Subcutaneous abdominal adipose tissue (tissue), 5 donors: ENCODE measurements at regions not wholly inside any gene's neighbourhood (a gene's known extent, or its start where the extent isn't known, plus 50 kb on each side); places are given as distances from the start of the nearest gene placed in this dataset.

Source experiments
- H3K27ac ChIP-seq: one replicate; pipeline ENCODE4 v1.7.0; 2013; ENCODE audit warnings: low read depth, mild to moderate bottlenecking, inconsistent platforms, low read length, moderate library complexity
- H3K27me3 ChIP-seq, 5 donors: one replicate each; pipeline ENCODE4 v1.7.0; 2013; ENCODE audit warnings: low read length in 5 of 5, inconsistent platforms in 1 of 5; ENCODE audit not compliant: control insufficient read depth in 5 of 5, insufficient read depth in 4 of 5
- H3K36me3 ChIP-seq, 5 donors: one replicate each; pipeline ENCODE4 v1.7.0; 2013; ENCODE audit warnings: low read length in 5 of 5; ENCODE audit not compliant: control insufficient read depth in 5 of 5, insufficient read depth in 5 of 5
- H3K4me1 ChIP-seq, 5 donors: one replicate each; pipeline ENCODE4 v1.7.0; 2013; ENCODE audit warnings: low read length in 5 of 5, mild to moderate bottlenecking in 3 of 5, moderate library complexity in 1 of 5; ENCODE audit not compliant: control insufficient read depth in 5 of 5, insufficient read depth in 5 of 5
- H3K4me3 ChIP-seq, 5 donors: one replicate each; pipeline ENCODE4 v1.7.0; 2013; ENCODE audit warnings: low read length in 5 of 5, low read depth in 1 of 5
- H3K9ac ChIP-seq, 5 donors: one replicate each; pipeline ENCODE4 v1.7.0; 2013; ENCODE audit warnings: low read length in 5 of 5, mild to moderate bottlenecking in 4 of 5, moderate library complexity in 3 of 5
- H3K9me3 ChIP-seq, 5 donors: one replicate each; pipeline ENCODE4 v1.7.0; 2013; ENCODE audit warnings: low read length in 5 of 5; ENCODE audit not compliant: control insufficient read depth in 5 of 5
- donor health status: healthy.
- donor health status: healthy.
- donor health status: healthy.
- donor health status: healthy.
- donor health status: healthy.

DNA sequence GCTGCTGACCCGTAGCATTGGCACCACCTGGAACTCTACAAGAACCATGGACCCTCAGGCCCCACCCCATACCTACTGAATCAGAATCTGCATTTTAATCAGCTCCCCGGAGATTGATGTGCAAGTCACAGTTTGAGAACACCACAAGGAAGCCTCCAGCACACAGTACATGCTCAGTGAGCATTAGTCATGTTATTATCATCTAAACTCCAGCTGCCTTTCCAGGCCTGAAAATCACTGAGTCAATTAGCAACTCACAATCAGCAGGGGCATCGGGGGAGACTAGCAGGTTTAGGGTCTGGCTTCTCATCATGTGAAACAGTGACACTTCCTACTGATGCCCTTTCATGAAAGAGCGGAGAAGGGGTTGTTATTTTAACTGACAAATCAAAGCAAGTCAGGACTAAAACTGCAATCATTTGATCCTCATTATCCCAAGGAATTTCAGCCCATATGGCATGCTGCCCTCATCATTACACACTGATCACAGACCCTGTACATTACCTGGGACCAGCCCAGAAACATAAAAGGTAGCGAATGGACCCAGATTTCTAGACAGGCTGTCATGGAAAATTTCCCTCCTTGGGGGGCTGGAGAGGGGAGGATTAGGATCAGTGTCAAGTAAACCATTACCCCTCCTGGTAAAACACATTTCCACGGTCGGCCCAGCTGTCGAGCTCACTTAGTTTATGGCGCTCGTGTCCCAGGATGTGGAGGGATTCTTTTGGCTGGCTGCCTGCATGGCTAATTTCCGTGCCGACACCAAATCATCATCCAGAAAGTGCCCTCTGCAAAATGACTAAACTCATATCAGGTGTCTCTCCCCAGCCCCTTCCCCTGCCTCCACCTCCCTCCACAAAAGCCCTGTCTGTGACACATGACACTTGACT, 122.8 kb downstream of the PRLHR start:
- Histone ChIP-seq H3K9me3 (peaks cover 3 to 9% (median 6%) of the 10 kb centered on the region in 5 donors), H3K27ac (no peak overlapping the region), H3K4me3 (no peak overlapping the region), H3K9ac (no peak overlapping the region), H3K27me3 (peaks cover 2 to 23% (median 7%) of the 10 kb centered on the region in 5 donors), H3K36me3 (no peaks in the 10 kb centered on the region), H3K4me1 (no peaks in the 10 kb centered on the region)

GRCh38 chr10:118471863-118472262, 123.6 kb downstream of the PRLHR start:
- H3K4me1 ChIP-seq = no peaks in the 10 kb centered on the region
- H3K36me3 ChIP-seq = no peaks in the 10 kb centered on the region
- no peak overlapping the region for H3K9ac ChIP-seq
- H3K4me3 ChIP-seq = peak overlapping the region in 1 of 5 donors; percentile 5
- H3K27ac ChIP-seq = no peak overlapping the region
- H3K27me3 ChIP-seq = peaks cover 2 to 23% (median 7%) of the 10 kb centered on the region in 5 donors
- H3K9me3 ChIP-seq = peaks cover 3 to 9% (median 6%) of the 10 kb centered on the region in 5 donors

DNA sequence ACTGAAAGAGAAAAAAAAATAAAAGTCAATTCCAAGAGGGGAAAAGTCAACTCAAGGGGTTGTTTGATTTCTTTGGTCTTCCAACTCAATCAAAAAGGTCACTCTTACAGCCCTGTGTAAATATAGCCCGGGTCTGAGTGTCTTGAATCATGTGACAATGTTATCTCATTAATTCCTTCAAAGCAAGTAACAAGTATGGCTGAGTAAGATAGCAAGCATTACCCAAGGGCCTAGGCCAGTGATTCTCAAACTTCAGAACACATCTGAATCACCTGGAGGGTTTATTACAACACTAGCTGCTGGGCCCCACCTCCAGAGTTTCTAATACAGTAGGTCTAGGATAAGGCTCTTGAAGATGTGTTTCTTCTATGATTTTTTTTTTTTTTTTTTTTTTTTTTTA, 125.0 kb downstream of the PRLHR start:
- Histone ChIP-seq H3K27ac (no peak overlapping the region), H3K4me3 (no peak overlapping the region), H3K36me3 (no peaks in the 10 kb centered on the region), H3K4me1 (no peaks in the 10 kb centered on the region), H3K9me3 (peaks cover 3 to 9% (median 6%) of the 10 kb centered on the region in 5 donors), H3K9ac (no peak overlapping the region), H3K27me3 (peaks cover 2 to 23% (median 7%) of the 10 kb centered on the region in 5 donors)

DNA sequence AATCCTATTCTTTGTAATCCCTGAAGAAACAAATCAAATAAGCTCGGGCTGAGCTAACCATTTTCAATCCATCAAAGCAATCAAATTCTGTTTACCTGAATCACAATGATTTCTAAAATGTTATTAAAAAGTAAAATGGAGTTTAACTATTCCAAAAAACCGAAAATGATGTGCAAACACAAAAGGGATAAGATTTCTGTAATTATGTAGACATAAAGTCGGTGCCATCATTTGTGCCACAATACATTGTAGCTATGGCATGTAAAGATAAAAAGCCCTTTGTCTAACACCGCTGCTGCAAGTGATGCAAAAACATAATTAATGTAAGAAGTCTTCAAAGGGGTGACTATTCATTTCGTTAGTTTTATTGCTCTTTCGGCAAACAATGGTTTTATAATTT, 125.1 kb upstream of the FAM204A start:
- Histone ChIP-seq H3K36me3 (no peaks in the 10 kb centered on the region), H3K9ac (no peak overlapping the region), H3K4me1 (no peaks in the 10 kb centered on the region), H3K27ac (no peak overlapping the region), H3K4me3 (no peak overlapping the region), H3K9me3 (peaks cover 3 to 7% (median 5%) of the 10 kb centered on the region in 5 donors), H3K27me3 (peaks cover 5 to 21% (median 8%) of the 10 kb centered on the region in 5 donors)

GRCh38 chr10:118465300-118465874, 123.3 kb upstream of the FAM204A start:
- peaks cover 5 to 16% (median 7%) of the 10 kb centered on the region in 5 donors for H3K27me3 ChIP-seq
- no peak overlapping the region for H3K9ac ChIP-seq
- H3K36me3 ChIP-seq = no peaks in the 10 kb centered on the region

GRCh38 chr10:118463740-118464139, 121.6 kb upstream of the FAM204A start:
- Histone ChIP-seq H3K4me1 (peaks cover 0 to 2% (median 0%) of the 10 kb centered on the region in 5 donors), H3K36me3 (no peaks in the 10 kb centered on the region), H3K9ac (no peak overlapping the region), H3K4me3 (no peak overlapping the region), H3K27me3 (peaks cover 3 to 16% (median 5%) of the 10 kb centered on the region in 5 donors), H3K9me3 (no peaks in the 10 kb centered on the region), H3K27ac (no peak overlapping the region)

More at GRCh38 chr10:118465300-118465874, 123.3 kb upstream of the FAM204A start:
- Histone ChIP-seq H3K4me3 (no peak overlapping the region), H3K27ac (no peak overlapping the region), H3K4me1 (no peaks in the 10 kb centered on the region), H3K9me3 (no peaks in the 10 kb centered on the region)

DNA sequence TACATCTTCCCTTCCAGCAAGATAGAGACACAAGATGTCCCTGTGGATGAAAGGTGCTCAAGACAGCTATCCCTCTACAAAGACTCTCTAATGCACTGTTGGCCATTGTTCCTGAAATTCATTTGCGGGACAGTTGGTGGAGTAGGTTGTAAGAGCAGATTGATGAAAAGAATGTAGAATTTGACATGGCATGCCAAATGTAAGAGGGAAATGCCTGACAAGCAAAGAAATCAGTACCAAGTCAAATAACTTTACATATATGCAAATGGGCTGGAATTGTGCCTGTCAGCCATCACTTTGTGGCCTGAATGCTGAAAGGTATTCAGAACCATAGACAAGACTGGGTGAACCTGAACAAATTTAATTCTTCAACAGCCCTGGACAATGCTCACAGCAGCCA, 120.3 kb upstream of the FAM204A start:
- no peak overlapping the region for H3K27ac ChIP-seq
- H3K27me3 ChIP-seq = peaks cover 3 to 10% (median 5%) of the 10 kb centered on the region in 5 donors
- H3K4me3 ChIP-seq = no peak overlapping the region
- H3K9ac ChIP-seq = no peak overlapping the region
- H3K4me1 ChIP-seq = peaks cover 0 to 2% (median 0%) of the 10 kb centered on the region in 5 donors
- H3K9me3 ChIP-seq = no peaks in the 10 kb centered on the region
- no peaks in the 10 kb centered on the region for H3K36me3 ChIP-seq

DNA sequence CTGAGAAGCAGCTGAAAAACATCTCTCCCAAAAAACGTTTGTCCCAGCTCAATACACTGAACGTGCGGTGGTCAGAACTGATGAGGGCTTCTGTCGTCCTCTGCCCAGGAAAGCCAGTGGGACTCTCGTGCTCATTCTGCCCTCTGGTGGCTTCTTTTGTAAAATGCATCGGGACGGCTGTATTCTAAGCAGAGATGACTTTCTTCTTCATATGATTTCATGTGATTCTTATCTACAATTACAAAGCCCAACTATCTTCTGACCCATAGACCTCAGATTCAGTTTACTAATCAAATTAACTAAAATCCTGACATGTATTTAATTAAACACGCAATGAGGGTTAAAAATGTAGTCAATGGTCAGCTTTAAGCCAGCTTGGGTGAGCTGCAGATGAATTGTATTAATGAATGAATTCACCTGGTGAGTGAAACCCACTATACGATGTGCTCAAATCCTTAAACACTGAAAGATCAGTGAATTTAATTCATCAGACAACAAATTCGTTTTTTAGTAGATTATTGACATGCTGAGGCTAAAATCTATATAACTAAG, 117.6 kb upstream of the FAM204A start:
- Histone ChIP-seq H3K27me3 (peaks cover 3 to 8% (median 5%) of the 10 kb centered on the region in 5 donors), H3K27ac (no peak overlapping the region), H3K9me3 (no peaks in the 10 kb centered on the region), H3K9ac (no peak overlapping the region), H3K4me3 (no peak overlapping the region), H3K4me1 (peaks cover 0 to 2% (median 0%) of the 10 kb centered on the region in 5 donors), H3K36me3 (no peaks in the 10 kb centered on the region)

- H3K9me3 ChIP-seq = no peaks in the 10 kb centered on the region
- H3K4me3 ChIP-seq = no peak overlapping the region
These were observed 117.0 kb upstream of the FAM204A start for GRCh38 chr10:118458957-118459641.

More at GRCh38 chr10:118458957-118459641, 117.0 kb upstream of the FAM204A start:
- H3K27ac ChIP-seq = no peak overlapping the region
- H3K9ac ChIP-seq = no peak overlapping the region
- H3K27me3 ChIP-seq = peaks cover 2 to 7% (median 5%) of the 10 kb centered on the region in 5 donors
- no peaks in the 10 kb centered on the region for H3K36me3 ChIP-seq
- H3K4me1 ChIP-seq = peaks cover 0 to 2% (median 0%) of the 10 kb centered on the region in 5 donors
